ELF-1 (cell line): ENCODE measurements at regions not wholly inside any gene's neighbourhood (a gene's known extent, or its start where the extent isn't known, plus 50 kb on each side); places are given as distances from the start of the nearest gene placed in this dataset.
"Not testable (repeated sequence)": the region's sequence is repeated elsewhere in the genome, so short reads cannot be mapped to it uniquely, and the experiment has no call there.

Experiments
- DNase-seq: peaks from one replicate; pipeline ENCODE4 v3.0.0-alpha.2; 2016; ENCODE audit warnings: low read depth, low spot score

GRCh38 chr15:39029741-39030140 is 465.1 kb upstream of the RASGRP1 start:
- DNase-seq, result no peak

DNA sequence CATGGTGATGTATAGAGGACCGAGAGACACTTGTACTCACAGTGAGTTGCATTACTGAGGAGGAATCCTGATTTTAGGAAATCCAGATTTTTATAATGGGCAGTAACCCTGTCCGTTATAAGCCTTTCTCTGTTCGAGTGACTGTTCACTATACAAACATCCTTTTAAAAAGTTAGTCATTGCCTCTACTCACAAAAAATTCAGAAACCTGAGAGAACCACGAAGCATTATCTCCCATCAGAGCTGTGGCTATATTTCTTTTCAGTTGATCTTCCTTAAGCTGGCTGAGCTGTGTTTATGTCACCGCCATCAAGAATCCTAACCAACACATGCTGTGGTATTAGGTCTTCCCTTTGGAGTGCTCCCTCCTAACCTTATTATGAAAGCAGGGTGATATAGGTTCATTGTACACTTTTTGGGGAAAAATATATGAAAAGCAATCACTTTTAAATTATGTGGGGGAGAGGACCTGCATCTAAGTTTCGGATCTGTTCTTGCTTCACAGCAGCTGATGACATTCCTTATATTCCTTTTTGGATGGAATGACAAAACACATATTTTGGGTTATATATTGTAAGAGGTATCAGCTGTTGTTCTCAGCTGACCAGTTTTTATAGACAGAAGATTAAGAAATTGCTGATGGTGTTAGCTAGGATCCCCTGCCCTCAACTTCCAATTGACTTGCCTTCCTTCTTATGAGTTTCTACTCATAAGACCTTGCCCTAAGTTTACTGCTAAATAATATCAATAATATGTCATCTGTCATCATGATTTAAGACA is 465.9 kb upstream of the RASGRP1 start:
- no peak for DNase-seq

DNA sequence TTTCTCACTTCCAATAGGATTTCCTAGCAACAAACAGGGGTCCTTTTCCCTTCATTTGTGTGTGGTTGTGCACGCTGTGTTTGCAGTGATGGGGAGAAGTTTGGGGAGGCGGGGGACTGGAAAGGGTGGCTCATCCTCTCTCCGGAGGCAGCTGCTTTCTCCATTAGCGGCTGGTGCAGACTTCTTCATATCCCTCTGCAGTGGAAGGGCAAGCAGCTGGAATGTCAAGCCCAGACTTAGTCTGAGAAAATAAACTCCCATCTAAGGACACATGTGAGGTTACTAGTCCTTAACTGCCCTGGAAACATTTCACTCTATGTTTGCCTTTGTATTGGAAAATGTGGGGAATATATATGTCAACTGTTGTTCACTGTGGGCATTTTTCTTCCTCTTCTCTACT is 467.0 kb upstream of the RASGRP1 start:
- DNase-seq, result no peak

- DNase-seq, result no peak
Observed at GRCh38 chr15:39034816-39035215, 470.2 kb upstream of the RASGRP1 start.

GRCh38 chr15:39037611-39038010 is 473.0 kb upstream of the RASGRP1 start:
- not testable (repeated sequence) for DNase-seq

DNA sequence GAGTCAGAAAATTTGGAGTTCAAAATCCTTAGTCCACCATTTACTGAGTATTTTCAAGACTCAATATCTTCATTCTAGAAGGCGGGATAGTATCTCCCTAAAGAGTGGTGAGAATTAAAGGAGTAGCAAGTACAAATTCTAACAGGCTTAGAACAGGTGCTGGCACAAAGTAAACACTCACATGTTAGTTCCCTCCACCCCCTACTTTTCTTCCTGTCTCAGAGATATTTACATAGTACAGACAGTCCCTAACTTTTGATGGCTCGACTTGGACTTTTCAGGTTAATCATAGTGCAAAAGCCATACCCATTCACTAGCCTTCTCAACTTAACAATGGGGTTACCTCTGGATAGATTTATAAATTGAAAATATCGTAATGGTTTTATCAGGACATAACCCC is 476.2 kb upstream of the RASGRP1 start:
- no peak for DNase-seq

- no peak for DNase-seq
Observed at GRCh38 chr15:39041979-39042495, 477.4 kb upstream of the RASGRP1 start.

DNA sequence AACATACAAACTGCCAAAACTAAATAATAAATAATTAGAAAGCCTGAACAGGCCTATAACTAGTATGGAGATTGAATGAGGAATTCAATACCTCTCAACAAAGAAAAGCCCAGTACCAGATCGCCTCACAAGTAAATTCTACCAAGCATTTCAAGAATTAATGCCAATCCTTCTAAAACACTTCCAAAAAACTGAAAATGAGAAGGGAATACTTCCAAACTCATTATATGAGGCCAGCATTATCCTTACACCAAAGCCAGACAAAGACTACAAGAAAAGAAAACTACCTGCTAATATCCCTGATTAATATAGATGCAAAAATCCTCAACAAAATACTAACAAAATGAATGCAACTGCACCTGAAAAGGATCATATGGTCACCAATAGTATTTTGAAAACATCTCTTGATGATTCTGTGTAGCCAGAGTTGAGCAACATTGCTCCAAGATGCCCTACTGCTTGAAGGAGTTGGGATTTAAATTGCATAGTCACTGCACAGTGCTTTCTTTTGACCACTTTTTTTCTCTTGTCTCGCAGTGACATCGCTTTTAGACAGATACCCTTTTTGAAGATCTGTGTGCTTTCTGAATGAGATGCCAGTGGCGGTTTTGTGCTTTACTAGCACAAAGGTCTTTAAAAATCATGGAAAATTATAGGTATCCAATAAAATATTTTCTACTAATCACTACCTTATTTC is 487.2 kb upstream of the RASGRP1 start:
- DNase-seq, result no peak

GRCh38 chr15:39052323-39052705 is 487.7 kb upstream of the RASGRP1 start:
- no peak for DNase-seq

- no peak for DNase-seq
Observed at GRCh38 chr15:39053480-39053879, 488.9 kb upstream of the RASGRP1 start.

DNA sequence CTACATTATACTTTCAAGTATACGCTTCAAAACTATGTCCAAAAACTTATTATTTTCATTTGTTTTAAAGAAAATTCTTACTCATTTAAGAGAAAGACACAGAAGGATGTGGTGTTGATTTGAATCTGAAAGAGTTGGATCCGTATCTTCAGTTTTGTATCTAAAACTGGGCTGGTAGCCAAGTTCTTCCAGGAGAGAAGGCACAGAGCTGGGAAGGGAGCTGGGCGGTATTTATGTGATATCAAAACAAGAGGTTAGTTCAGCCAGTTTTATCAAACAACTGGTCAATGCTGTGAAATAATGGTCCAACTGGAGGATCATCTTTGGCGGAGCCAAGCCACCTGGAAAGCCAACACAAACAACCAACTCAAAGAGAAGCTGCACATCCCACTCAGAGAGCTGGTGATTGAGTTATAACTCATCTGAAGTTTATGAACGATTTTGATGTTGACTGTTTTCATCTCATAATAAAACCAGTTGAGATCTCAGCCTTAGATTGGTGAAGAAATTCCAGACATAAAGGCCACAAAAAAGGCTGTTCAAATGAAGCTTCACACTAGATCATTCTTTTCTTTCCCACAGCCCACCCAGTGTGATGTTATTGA is 489.6 kb upstream of the RASGRP1 start:
- no peak for DNase-seq

GRCh38 chr15:39056357-39056756 is 491.7 kb upstream of the RASGRP1 start:
- no peak for DNase-seq

DNA sequence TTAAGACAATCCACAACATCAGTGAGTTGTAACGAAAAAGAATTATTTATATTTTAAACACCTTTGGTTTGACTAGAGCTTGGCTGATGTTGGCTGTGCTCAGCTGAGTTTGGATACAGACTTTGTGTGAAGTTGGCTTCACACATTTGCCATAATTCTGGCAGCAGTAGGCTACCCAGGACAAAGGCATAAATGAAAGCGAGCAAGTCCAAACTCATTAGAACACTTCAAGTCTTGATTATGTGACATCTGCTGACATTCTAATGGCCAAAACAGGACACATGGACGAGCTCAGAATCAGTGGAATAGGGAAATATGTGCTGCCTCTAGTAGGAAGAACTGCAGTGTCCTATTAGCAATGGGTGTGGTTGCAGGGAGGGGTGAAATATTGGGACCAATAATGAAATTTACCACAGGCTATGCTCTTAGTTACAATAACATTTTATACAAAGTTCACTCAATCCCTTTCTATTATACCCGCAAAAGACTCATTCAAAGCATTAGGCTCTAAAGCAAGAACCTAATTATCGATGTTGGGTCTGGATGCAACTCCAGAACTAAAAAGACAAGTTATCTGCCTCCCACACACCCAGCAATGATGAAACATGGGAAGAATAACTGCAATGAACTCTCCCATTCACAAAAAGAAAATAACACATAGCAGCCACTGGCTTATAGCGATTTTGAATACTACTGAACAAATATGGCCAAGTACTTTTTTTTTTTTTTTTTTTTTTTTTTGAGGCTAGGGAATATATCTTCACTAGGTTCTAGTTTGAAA is 493.9 kb upstream of the RASGRP1 start:
- no peak for DNase-seq

DNA sequence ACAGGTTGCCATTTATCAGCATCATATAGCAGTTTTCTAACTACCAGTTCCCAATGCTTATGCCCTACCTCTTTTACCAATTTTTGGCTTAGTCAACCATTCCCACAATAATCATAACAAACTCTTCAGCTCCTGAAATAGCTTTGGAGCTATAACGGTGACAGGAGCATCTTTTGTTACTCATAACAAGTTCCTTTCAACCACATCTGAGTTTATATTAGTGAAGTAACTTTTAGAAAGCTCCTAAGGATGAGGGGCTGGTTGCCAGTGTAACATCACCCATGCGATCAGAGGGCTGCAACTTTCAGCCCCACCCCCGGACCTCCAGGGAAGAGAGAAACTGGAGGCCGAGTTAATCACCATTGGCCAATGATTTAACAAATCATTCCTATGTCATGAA is 495.3 kb upstream of the RASGRP1 start:
- no peak for DNase-seq

DNA sequence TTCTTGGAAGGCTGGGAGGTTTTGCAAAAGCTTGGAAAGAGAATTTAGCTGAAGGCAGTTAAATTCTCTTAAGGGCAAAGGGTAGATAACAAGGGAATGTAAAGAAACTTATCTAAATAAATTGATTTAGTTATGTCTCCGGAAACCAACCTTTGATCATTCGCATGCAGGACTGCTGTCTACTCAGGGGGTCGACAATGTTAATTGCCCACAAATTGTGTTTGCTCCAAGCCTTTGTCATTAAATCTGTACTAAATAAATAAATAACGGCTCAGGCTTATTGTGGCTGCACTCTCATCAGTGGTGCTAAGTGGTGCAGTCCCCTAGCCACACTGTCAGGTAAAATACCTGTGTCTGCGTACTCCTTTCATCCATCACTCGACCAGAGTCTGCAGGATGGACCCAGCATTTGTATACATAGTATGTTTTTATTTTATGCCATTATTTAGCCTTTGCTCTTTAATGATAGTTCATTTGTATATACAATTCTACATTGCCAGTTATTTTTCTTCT is 497.4 kb upstream of the RASGRP1 start:
- no peak for DNase-seq

DNA sequence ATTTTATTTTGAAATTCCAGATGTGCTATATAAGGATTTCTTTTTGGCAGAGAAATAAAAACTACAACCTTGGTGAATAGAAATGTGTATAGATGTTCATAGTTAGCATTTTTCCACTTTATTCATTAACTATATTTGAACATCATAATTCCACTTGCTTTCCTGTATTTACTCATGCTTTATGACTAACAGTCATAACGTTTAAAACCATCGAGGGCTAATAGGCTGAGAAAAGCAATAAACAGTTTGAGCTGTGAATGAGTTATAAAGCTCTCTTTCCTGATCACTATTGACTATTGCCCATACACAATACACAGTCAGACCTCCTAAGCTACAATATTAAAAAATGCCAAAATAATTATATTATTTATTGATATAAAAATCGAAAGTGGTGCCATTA is 502.1 kb upstream of the RASGRP1 start:
- DNase-seq, result no peak

DNA sequence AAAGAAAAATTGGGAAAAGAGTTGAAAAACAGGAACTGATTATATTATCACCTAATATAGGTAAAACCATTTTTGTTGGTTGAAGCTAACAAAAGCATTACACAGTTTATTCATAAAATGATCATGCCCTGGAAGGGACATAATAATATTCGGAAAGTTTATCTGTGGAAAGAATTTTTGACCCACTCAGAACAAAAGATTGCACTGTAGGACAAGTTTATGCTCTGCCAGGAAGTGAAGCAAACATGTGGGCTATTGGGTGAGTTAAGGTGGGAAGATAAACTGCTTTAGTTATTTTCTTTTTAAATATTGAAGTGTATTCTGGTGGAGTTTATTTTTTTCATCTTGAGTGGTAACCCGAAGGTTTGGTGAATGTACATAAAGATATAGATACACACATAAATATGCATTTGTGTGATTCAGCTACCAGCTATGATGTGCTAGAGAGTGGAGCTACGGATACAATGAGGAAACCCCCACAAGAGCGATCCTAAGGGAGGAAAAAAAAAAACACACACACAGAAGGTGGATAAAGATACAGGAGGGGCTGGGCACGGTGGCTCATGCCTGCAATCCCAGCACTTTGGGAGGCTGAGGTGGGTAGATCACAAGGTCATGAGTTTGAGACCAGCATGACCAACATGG is 506.4 kb upstream of the THBS1 start:
- no peak for DNase-seq

DNA sequence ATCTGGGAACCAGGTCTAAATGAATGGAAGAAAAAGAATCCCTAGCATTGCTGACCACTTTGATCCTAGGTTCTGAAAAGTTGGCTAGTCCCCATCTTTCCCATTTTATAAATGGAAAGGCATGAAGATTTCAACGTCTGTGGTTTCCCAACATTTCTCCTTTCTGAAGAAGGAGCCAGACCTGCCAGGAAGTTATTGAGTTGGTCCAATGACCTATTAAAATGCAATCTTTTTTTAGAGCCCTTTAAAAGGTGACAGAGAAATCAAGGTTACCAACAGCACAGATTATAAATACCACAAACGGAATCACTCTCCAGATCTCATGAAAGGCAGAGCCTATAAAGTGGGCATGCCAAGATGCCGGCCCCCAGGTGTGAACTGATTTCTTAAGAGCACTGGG is 505.6 kb upstream of the THBS1 start:
- DNase-seq, result no peak

- DNase-seq, result no peak
Observed at GRCh38 chr15:39075756-39076341, 505.0 kb upstream of the THBS1 start.

DNA sequence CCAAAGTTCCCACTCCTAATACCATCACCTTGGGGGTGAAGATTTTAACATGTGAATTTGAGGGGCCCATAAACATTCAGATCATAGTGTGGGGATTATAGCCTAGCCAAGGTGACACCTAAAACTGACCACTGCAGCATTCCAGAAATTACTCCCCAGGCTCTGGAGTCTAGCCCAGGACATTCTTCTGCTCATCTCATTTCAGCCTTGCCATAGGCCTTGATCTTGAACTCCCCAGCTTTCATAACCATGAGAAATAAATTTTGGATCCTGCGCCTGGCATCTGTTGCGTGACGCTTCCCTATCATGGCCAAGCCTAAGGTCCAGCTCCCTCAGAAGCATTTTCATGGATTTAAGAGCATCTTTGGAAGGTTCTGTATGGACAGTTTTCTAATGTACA is 502.9 kb upstream of the THBS1 start:
- DNase-seq, result no peak
